ENCODE measurements at regions not wholly inside any gene's neighbourhood (a gene's known extent, or its start where the extent isn't known, plus 50 kb on each side); places are given as distances from the start of the nearest gene placed in this dataset.

GRCh38 chr15:96735632-96736240 is 405.2 kb downstream of the NR2F2 start:
- no peak for TF ChIP-seq U2AF2 (optimal IDR thresholded peaks at IDR 0.05; ENCODE audit: low read depth, low read length)
- no peak for TF ChIP-seq PRPF4 (IDR thresholded peaks at IDR 0.05; ENCODE audit: insufficient read depth, low read depth, low read length, poor library complexity, severe bottlenecking)
- TF ChIP-seq THAP7 (CRISPR knock-in tag; IDR thresholded peaks at IDR 0.05) = no peak
- TF ChIP-seq ZNF347 (CRISPR knock-in tag; IDR thresholded peaks at IDR 0.05; ENCODE audit: low read depth) = no peak
- no peak for TF ChIP-seq SIX5 (IDR thresholded peaks at IDR 0.05; ENCODE audit: borderline replicate concordance in 1 of 2, insufficient read depth in 1 of 2, low read depth in 1 of 2, low read length in 2 of 2)
- no peak for TF ChIP-seq SFPQ (IDR thresholded peaks at IDR 0.05; ENCODE audit: low read depth, low read length)
- no peak for TF ChIP-seq ZNF76 (CRISPR knock-in tag; IDR thresholded peaks at IDR 0.05; ENCODE audit: borderline replicate concordance)

Data from K562 (cell line).